ENCODE measurements at regions not wholly inside any gene's neighbourhood (a gene's known extent, or its start where the extent isn't known, plus 50 kb on each side); places are given as distances from the start of the nearest gene placed in this dataset.

DNA sequence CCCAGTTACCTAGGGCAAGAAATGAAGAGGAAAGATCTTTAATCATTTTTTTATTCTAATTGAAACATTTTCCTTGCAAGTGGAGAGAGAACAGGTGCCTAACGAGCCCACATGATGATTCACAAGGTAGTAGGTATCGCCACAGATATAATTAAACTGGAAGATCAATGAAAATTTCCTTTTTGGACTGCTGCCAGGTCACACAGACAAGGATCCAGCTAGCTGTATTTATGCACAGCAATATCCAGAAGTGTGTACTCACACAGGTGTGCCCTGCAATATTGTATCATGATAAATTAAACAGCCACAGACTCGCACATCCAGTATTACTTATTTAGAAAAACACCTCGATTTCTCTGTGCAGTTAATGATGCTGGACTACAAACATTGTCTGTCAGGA lies 294.0 kb upstream of the SMARCA2 start:
- no peak for TF ChIP-seq EZH2 (IDR thresholded peaks at IDR 0.05; ENCODE audit: borderline replicate concordance, low read length)
- TF ChIP-seq, protein P1, sequence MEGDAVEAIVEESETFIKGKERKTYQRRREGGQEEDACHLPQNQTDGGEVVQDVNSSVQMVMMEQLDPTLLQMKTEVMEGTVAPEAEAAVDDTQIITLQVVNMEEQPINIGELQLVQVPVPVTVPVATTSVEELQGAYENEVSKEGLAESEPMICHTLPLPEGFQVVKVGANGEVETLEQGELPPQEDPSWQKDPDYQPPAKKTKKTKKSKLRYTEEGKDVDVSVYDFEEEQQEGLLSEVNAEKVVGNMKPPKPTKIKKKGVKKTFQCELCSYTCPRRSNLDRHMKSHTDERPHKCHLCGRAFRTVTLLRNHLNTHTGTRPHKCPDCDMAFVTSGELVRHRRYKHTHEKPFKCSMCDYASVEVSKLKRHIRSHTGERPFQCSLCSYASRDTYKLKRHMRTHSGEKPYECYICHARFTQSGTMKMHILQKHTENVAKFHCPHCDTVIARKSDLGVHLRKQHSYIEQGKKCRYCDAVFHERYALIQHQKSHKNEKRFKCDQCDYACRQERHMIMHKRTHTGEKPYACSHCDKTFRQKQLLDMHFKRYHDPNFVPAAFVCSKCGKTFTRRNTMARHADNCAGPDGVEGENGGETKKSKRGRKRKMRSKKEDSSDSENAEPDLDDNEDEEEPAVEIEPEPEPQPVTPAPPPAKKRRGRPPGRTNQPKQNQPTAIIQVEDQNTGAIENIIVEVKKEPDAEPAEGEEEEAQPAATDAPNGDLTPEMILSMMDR (IDR thresholded peaks at IDR 0.05; ENCODE audit: low read length) = no peak

Measured in OCI-LY1 (cell line).